ENCODE measurements at regions not wholly inside any gene's neighbourhood (a gene's known extent, or its start where the extent isn't known, plus 50 kb on each side); places are given as distances from the start of the nearest gene placed in this dataset.

- no peak overlapping the region for H4K5ac ChIP-seq (ENCODE audit: insufficient read length, low read depth, low read length)
- no peak overlapping the region for H4K8ac ChIP-seq (replicated peaks; ENCODE audit: insufficient read length, low read depth, low read length)
- H3K56ac ChIP-seq (ENCODE audit: insufficient read length, low read depth, low read length) = no peak overlapping the region
- H2BK5ac ChIP-seq (ENCODE audit: insufficient read length, low read length) = no peak overlapping the region
- H3K27ac Mint-ChIP-seq = no peak overlapping the region
- no peaks in the 10 kb centered on the region for H3K23me2 ChIP-seq (ENCODE audit: insufficient read length, low read depth, low read length, poor library complexity, severe bottlenecking)
- no peak overlapping the region for H3K14ac ChIP-seq (ENCODE audit: insufficient read depth, low read length)
- H3K23ac ChIP-seq (ENCODE audit: insufficient read length, low read depth, low read length) = no peak overlapping the region
- no peak overlapping the region for H3K18ac ChIP-seq (ENCODE audit: insufficient read length, low read depth, low read length)
- no peak for DNase-seq
- no peak overlapping the region for H3K9ac ChIP-seq (ENCODE audit: extremely low read depth, insufficient read length, low read length)
- no peak overlapping the region for H4K91ac ChIP-seq (ENCODE audit: insufficient read length, low read depth, low read length)
- no peak overlapping the region for H2BK12ac ChIP-seq (ENCODE audit: insufficient read length, low read depth, low read length)
- no peaks in the 10 kb centered on the region for H3K79me2 ChIP-seq (ENCODE audit: insufficient read depth, low read length)
- H3K27me3 ChIP-seq (ENCODE audit: insufficient read depth, low read length) = no peaks in the 10 kb centered on the region
- H3K27ac ChIP-seq (ENCODE audit: insufficient read length, low read depth, low read length) = no peak overlapping the region
- H3K79me1 ChIP-seq (ENCODE audit: insufficient read depth, low read depth, low read length, poor library complexity, severe bottlenecking) = no peaks in the 10 kb centered on the region
- H2BK120ac ChIP-seq (ENCODE audit: low read depth, low read length, poor library complexity, severe bottlenecking) = no peak overlapping the region
- no peak overlapping the region for H2BK15ac ChIP-seq (ENCODE audit: low read depth, low read length)
- no peaks in the 10 kb centered on the region for H3K27me3 Mint-ChIP-seq (ENCODE audit: low read depth)
- H2AFZ ChIP-seq (ENCODE audit: low read length) = no peak overlapping the region
- H3K4me3 Mint-ChIP-seq = no peak overlapping the region
- no peak overlapping the region for H2AK5ac ChIP-seq (ENCODE audit: insufficient read length, low read length)
- H4K20me1 ChIP-seq (ENCODE audit: control insufficient read depth, insufficient read depth, insufficient read length) = no peaks in the 10 kb centered on the region
- no peak for TF ChIP-seq CTCF (conservative IDR thresholded peaks at IDR 0.05)
- WGBS (ENCODE audit: extremely low coverage, insufficient read length, low lambda C conversion rate) = no CpG with 5 or more reads among the region's 2 CpGs
- no peaks in the 10 kb centered on the region for H3K9me3 ChIP-seq (ENCODE audit: control insufficient read depth, low read depth, low read length)
- peaks cover 5% of the 10 kb centered on the region; the same call in 1 of the 2 replicates for H3K4me1 ChIP-seq (ENCODE audit: insufficient read depth, low read length)
- no peak overlapping the region for H3K4ac ChIP-seq (ENCODE audit: low read depth, low read length)
- H3K4me2 ChIP-seq (ENCODE audit: insufficient read depth, insufficient read length, low read length) = no peak overlapping the region
- H3T11ph ChIP-seq (ENCODE audit: low read length) = no peak overlapping the region
- no peaks in the 10 kb centered on the region for H3K36me3 Mint-ChIP-seq (ENCODE audit: insufficient read depth in 1 of 3, low read depth in 3 of 3)
- H3K4me1 Mint-ChIP-seq = peaks cover 13% of the 10 kb centered on the region in 2 experiments
- H3K9me3 Mint-ChIP-seq = no peaks in the 10 kb centered on the region
- H2BK20ac ChIP-seq (ENCODE audit: low read depth, low read length, poor library complexity, severe bottlenecking) = no peak overlapping the region
These were observed 104.3 kb downstream of the HHIPL2 start for GRCh38 chr1:222443566-222443965.
